Stimulated activated CD4-positive, alpha-beta T cell treated with anti-CD3 and anti-CD28 coated beads, Interleukin-15, amount 100 ng/mL, for 24 hours (primary cell): ENCODE measurements at regions not wholly inside any gene's neighbourhood (a gene's known extent, or its start where the extent isn't known, plus 50 kb on each side); places are given as distances from the start of the nearest gene placed in this dataset.
A peak's percentile ranks its signal among the peaks of the same experiment; 100 is the strongest.

ENCODE experiments used
- DNase-seq: peaks from one replicate; pipeline ENCODE4 v3.0.0-alpha.2; 2020

- no peak for DNase-seq
Observed at GRCh38 chr6:82068721-82069120, 178.8 kb downstream of the IBTK start.

GRCh38 chr6:82066991-82067411 is 180.5 kb downstream of the IBTK start:
- no peak for DNase-seq

- DNase-seq = no peak
Observed at GRCh38 chr6:82066196-82066595, 181.3 kb downstream of the IBTK start.

GRCh38 chr6:82063574-82063973 is 184.0 kb downstream of the IBTK start:
- DNase-seq = no peak

GRCh38 chr6:82062219-82062618 is 185.3 kb downstream of the IBTK start:
- no peak for DNase-seq

GRCh38 chr6:82057846-82058554 is 189.5 kb downstream of the IBTK start:
- no peak for DNase-seq

- no peak for DNase-seq
Observed at GRCh38 chr6:82056567-82056966, 191.0 kb downstream of the IBTK start.

- DNase-seq = no peak
Observed at GRCh38 chr6:82045965-82046756, 201.4 kb downstream of the IBTK start.

- peak; percentile 5 for DNase-seq
Observed at GRCh38 chr6:82040405-82041221, 206.9 kb downstream of the IBTK start.

- no peak for DNase-seq
Observed at GRCh38 chr6:82038631-82039030, 208.9 kb downstream of the IBTK start.

GRCh38 chr6:82035526-82035925 is 212.0 kb downstream of the IBTK start:
- no peak for DNase-seq

GRCh38 chr6:82033631-82034211 is 213.8 kb downstream of the IBTK start:
- no peak for DNase-seq

- no peak for DNase-seq
Observed at GRCh38 chr6:82032444-82032843, 215.1 kb downstream of the IBTK start.

- no peak for DNase-seq
Observed at GRCh38 chr6:82030761-82031503, 216.6 kb downstream of the IBTK start.

GRCh38 chr6:82030301-82030700 is 217.2 kb downstream of the IBTK start:
- no peak for DNase-seq

- no peak for DNase-seq
Observed at GRCh38 chr6:82025271-82025670, 222.3 kb downstream of the IBTK start.

GRCh38 chr6:82022614-82023129 is 224.9 kb downstream of the IBTK start:
- no peak for DNase-seq

- no peak for DNase-seq
Observed at GRCh38 chr6:82017773-82018172, 229.8 kb downstream of the IBTK start.

GRCh38 chr6:82017288-82017687 is 230.3 kb downstream of the IBTK start:
- no peak for DNase-seq

- DNase-seq = no peak
Observed at GRCh38 chr6:82015526-82015925, 232.0 kb downstream of the IBTK start.

- no peak for DNase-seq
Observed at GRCh38 chr6:82015043-82015442, 232.5 kb downstream of the IBTK start.
